ENCODE measurements at regions not wholly inside any gene's neighbourhood (a gene's known extent, or its start where the extent isn't known, plus 50 kb on each side); places are given as distances from the start of the nearest gene placed in this dataset.
"Not testable (repeated sequence)": the region's sequence is repeated elsewhere in the genome, so short reads cannot be mapped to it uniquely, and the experiment has no call there.

DNA sequence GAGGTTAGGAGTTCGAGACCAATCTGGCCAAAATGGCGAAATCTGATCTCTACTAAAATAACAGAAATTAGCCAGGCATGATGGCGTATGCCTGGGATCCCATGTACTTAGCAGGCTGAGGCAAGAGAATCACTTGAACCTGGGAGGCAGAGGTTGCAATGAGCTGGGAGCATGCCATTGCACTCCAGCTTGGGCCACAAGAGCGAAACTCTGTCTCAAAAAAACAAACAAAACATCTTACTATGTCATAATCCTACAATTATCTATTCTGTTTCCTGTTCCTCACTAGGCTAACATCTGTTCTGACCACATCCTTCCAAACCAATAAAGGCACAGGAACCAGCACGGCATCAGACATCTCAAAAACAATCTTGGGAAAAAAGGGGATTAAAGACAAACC is 361.8 kb upstream of the UBE2E3 start:
- DNase-seq (ENCODE audit: extremely low read depth in 1 of 2, low read depth in 1 of 2) = no peak

DNA sequence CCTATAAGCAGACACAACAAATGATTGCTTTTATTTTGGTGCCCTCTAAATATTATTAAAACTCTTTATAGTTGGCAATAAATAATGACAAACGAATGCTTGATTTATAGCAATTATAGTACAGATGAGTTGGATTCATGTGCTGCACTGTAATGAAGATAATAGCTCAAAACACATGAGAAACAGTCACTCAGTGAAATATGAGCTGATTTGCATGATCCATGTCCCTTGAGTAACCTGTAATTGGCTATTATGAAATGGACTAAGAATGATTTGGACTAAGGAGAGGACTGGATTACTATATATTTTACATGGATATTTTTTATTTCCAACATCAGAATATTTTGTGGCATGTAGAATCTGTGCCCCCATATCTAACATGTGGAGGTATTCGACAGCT is 365.6 kb upstream of the UBE2E3 start:
- no peak for DNase-seq (ENCODE audit: extremely low read depth in 1 of 2, low read depth in 1 of 2)

DNA sequence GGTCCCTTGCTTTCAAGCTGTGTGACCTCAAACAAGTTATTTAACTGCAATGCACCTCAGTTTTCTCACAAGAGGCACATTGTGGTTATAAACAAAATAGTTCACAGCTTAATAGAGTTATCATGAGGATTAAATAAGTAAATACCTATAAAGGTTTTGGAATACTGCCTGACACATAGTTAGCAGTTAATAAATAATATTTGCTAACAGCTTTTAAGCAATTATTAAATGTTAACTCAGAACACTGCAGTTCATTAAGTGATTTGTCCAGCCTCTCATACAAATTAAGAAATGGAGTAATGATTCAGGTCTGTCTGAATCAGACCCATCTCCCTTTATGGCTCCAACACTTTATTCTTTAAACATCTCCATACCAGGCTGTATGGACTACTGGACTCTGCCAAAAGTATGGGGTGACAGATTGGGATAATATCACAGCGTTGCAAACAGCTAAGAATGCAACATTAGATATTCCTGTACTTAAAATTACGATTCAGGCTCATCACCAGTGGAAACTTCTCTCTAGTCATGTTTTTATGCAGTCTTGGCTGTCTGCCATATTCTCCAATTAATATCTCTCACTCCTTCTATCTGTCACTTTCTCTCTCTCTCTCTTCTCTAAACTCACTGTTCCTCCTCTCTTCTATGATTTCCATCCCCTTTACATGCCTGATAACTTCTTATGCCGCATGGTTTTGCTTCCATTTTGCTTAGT is 370.6 kb upstream of the UBE2E3 start:
- DNase-seq (ENCODE audit: extremely low read depth in 1 of 2, low read depth in 1 of 2) = no peak

DNA sequence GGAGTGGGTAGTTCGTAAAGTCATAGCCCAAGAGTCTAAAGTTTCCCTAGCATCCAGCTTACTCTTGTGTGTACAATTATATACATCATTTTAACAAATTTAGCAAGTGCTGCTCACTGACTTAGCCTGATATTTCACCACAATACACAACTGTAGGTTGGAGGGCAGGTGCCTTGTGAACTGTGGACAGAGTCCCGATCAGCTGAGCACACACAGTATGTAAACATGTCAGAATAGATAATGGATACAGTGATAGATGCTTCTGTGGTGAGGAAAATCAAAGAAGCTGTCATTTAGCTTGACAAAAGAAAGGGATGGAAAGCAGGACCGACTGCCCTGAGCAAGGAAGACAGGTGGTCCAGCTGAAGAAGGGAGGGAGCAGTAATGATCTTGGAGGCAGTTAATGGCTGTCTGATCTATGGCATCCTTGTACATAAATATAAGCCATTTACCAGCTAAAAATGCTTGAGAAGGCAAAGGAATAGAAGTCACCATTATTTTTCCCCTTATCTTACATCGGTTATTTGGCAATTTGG is 372.8 kb upstream of the UBE2E3 start:
- no peak for DNase-seq (ENCODE audit: extremely low read depth in 1 of 2, low read depth in 1 of 2)

DNA sequence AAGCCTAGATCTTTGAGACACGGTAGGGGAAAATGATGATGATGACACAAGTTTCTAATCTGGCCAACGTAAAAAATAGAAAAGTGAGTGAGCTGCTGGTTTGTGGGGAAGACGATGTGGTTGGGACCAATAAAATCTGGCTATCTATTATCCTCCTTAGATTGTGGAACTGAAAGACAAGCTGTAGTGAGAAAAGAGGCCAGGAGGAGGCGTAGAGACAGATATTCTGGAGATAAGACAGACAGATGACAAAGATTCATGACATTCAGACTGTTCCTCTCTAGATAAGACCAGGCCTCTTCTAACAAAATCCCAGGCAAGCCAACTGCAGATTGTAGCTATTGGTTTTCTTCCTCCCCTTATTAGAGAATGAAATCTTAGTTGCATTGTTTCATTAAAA is 376.3 kb upstream of the UBE2E3 start:
- no peak for DNase-seq (ENCODE audit: extremely low read depth in 1 of 2, low read depth in 1 of 2)

DNA sequence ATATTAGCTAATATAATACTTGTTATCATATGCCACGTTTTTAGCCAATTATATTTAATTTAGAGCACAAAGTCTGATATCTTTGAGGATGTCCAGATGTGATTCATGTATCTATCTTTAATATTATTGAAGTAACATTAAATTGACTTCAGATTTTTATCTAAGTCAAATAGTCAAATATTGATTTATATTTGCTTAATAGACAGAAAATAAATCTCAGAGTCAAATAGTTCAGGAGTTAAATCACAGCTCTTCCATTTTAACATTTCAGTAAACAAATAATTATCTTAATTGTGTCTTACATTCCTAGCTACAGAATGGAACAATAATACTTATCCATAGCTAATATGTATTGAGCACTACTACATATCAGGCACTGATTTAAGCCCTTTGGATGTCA is 379.4 kb upstream of the UBE2E3 start:
- DNase-seq (ENCODE audit: extremely low read depth in 1 of 2, low read depth in 1 of 2) = no peak

DNA sequence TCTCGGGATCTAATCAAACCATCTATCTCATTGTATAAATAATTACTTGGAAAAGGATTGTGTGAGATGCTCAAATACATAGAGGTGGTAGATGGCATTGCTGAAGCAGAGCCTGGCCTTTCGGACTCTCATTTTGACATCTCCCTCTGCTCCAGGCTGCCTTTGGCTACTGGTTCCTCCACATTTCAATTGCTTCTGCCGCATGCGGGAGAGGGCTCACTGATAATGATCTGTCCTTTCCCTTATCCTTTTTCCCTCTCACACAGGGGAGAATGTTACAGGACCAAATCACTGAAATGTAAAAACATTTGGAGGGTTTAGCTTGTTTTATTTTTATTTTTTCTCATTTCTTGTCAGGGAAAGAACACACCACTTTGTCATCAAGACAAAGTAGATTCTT is 380.6 kb upstream of the UBE2E3 start:
- no peak for DNase-seq (ENCODE audit: extremely low read depth in 1 of 2, low read depth in 1 of 2)

DNA sequence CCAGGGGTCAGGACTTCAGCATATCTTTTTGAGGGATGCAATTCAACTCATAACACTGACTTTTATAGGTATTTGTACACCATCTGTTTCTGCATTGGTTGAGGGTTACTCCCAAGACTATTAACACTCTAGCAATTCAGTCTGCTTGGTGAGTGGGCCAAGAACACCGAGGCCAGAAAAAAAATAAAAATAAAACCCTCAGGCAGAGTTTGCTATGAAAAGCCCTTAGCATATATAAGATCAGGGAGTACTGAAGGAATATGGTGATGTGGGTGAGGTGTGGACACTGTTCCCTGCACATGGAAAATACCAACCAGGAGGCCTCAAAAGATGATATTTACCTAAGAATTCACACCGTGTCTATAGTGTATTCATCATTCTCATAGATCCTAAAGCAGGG is 383.2 kb upstream of the UBE2E3 start:
- DNase-seq (ENCODE audit: extremely low read depth in 1 of 2, low read depth in 1 of 2) = no peak

DNA sequence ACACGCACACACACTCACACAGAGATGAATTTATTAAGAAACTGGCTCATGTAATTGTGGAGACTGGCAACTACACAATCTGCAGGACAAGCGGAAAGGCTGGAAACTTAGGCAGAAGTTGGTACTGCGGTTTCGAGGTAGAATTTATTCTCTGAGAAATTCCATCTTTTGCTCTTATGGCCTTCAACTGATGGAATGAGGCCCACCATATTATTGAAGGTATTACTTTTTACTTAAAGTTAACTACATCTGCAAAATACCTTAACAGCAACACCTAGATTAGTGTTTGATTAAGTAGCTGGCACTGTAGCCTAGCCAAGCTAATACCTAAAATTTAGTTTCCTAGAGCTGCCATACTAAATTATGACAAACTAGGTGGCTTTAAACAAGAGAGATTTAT is 384.0 kb upstream of the UBE2E3 start:
- no peak for DNase-seq (ENCODE audit: extremely low read depth in 1 of 2, low read depth in 1 of 2)

DNA sequence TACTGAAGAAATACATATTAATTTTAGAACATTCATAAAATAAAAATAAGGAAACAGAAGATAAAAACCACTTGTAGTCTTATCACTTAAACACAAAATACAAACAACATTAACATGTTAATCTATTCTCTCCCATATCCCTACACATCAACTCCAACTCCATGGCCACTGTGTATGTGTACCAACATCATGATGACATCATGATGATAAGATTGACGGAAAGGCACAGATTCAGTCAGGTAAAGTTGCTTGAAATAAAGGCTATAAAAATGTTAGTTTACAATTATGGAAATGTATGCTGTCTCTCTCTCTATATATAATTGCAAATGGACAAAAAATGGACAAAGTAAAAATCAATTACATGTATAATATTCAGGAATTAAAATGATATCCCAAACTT is 388.5 kb upstream of the UBE2E3 start:
- DNase-seq (ENCODE audit: extremely low read depth in 1 of 2, low read depth in 1 of 2) = no peak

DNA sequence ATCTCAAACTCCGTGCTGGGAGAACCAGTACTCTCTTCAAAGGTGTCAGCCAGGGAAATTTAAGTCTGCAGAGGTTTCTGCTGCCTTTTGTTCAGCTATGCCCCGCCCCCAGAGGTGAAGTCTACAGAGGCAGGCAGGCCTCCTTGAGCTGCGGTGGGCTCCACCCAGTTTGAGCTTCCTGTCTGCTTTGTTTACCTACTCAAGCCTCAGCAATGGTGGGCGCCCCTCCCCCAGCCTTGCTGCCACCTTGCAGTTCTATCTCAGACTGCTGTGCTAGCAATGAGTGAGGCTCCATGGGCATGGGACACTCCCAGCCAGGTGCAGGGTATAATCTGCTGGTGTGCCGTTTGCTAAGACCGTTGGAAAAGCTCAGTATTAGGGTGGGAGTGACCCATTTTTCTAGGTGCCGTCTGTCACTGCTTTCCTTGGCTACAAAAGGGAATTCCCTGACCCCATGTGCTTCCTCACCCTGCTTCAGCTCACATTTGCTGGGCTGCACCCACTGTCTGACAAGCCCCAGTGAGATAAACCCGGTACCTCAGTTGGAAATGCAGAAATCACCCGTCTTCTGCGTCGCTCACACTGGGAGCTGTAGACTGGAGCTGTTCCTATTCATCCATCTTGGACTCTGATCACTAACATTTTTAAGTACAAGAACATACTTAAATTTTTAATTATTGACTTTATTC is 389.2 kb upstream of the UBE2E3 start:
- DNase-seq (ENCODE audit: extremely low read depth in 1 of 2, low read depth in 1 of 2) = not testable (repeated sequence)

DNA sequence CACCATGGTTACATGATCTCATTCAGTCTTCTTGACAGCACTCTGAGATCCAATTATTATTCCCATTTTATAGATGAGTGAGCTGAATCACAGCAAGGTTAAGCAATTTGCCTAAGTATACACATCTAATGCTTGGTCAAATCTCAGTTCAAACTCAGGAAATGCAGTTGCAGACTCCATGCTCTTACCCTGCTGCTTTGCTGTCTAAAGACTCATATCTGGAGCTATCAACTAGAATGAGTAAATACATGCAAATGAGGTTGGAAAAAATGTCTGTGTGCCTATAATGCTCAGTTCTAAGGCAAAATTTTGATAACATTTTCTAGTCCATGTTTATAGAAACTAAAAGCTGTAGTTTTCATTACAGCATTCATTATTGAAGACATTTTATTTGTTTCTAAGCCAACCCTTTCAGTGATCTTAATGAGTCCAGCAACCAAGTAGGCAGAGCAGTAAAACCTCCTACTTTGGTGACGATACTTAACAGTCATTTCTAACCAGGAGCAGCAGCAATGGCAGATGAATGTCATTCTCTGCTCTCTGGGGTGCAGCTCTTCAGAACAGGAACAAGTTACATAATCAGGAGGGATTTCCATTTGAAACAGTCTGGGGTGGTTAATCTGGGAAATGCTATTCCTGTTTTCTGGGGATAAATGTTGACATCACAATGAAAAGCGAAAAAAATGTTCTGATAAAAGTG is 396.8 kb upstream of the UBE2E3 start:
- no peak for DNase-seq (ENCODE audit: extremely low read depth in 1 of 2, low read depth in 1 of 2)

DNA sequence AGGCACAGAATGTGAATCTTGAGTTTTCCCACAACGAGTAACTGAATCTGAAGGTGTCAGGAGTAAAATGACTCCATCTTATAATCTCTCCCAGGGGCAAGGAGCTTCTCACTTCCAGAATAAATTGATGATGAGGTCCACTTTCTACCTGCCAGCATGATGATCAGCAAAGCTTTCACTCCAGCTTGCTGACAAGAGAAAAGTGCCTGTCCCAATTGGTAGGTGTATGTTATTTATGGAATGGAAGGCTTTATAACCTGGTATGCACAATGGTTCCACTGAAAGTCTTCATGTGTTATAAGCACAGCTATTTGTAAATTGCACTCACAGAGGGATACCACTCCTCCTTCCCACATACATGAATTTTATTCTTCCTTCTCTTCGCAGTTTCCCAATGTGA is 401.0 kb upstream of the UBE2E3 start:
- DNase-seq (ENCODE audit: extremely low read depth in 1 of 2, low read depth in 1 of 2) = no peak

DNA sequence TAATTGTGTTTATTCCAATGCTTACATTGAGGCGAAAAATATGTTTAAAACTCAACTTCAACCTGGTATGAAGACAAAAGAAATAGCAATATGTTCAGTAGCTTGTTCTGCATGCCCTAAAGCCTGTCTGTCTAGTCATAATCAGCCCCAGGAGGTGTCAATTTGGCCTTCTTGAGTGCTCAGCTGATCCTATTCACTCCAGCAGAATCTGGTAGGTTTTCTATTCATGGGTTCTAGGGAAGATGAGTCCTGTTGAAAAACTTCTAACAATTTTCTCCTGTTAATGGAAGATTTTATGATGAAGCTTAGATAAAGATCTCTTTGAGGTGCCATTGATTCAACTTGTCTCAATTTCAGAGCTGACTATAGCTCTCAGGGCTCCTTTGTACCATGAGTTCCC is 402.0 kb upstream of the UBE2E3 start:
- no peak for DNase-seq (ENCODE audit: extremely low read depth in 1 of 2, low read depth in 1 of 2)

DNA sequence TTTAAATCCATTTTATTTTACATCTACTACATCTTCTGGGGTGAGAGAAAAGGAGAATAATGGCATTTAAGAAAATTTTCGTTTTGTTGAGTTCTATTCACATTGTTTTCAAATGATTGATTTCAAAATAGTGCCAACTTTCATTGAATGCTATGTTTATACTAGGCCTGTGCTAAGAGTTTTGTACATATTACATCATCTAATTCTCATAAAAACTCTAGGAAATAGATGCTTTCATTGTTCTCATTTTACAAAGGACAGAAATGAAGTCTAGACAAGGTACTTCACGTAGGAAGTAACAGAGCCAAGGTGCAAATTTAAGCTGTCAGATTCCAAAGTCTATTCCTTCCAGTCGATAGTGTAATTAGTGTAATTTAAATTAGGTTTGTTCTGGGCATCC is 402.8 kb upstream of the UBE2E3 start:
- no peak for DNase-seq (ENCODE audit: extremely low read depth in 1 of 2, low read depth in 1 of 2)

DNA sequence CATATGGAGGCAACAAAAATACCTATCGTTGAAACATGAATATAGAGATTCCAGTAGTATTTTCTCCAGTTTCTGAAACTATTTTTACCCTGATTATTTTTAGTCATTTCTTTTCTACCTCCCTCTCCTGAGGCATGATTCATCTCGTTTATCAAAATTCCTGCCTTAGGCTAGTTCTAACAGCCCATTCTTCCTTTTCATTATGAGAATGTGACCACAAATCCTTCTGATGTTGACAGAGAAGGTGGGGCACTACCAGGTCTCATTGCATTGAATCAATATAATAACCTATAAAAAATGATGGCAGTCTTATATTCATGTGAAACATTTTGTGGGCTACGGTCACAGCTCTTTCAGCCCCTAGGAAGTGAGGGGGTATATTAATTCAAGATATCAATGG is 406.5 kb upstream of the UBE2E3 start:
- DNase-seq (ENCODE audit: extremely low read depth in 1 of 2, low read depth in 1 of 2) = no peak

DNA sequence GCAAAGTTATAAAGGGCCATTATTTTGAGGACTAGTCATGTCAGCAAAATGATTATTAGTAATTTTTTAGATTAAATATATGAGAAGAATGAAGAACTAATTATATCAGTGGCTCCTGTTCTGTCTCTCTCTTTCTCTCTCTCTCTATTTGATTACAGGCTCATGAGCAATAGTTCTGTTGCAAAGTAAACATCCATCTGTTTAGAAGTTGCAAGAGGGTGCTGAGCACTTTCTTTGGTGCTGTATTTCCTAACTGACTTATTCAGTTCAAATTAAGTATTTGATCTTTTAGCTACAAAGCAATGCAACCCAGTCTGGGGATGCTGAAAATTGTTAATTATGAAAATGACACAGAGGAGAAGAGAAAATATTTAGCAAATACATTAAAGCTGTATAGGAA is 408.1 kb upstream of the UBE2E3 start:
- DNase-seq (ENCODE audit: extremely low read depth in 1 of 2, low read depth in 1 of 2) = no peak

DNA sequence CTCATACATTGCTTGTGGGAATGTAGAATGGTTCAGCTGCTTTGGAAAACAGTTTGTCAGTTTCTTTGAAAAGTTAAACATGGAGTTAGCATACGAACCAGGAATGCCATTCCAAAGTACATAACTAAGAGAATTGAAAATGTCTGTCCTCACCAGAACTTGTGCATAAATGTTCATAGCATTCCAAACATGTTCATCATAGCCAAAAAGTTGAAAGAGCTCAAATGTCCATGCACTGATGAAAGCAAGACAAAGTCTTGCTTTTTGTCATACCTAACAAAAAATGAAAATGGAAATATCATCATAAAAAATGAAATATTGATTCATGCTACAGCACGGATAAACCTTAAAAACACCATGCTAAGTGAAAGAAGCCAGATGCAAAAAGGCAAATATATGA is 408.8 kb upstream of the UBE2E3 start:
- DNase-seq (ENCODE audit: extremely low read depth in 1 of 2, low read depth in 1 of 2) = no peak

DNA sequence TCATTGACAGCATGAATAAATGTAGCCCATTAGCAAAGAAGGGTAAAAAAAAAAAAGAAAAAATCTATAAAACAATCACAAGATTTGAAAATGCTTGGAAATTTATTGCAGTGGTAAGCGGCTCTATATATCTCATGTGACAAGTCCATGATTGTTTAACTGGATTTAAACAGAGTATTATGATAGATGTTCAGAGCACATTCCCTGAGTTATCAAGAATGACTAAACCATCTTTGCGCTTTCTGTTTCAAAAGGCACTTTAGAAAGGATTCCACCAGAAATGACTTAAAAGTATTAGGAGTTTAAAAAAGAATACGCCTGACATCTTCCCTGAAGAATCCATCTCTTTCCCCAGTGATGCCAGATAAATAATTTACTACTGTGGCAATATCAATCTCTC is 409.5 kb upstream of the UBE2E3 start:
- no peak for DNase-seq (ENCODE audit: extremely low read depth in 1 of 2, low read depth in 1 of 2)

DNA sequence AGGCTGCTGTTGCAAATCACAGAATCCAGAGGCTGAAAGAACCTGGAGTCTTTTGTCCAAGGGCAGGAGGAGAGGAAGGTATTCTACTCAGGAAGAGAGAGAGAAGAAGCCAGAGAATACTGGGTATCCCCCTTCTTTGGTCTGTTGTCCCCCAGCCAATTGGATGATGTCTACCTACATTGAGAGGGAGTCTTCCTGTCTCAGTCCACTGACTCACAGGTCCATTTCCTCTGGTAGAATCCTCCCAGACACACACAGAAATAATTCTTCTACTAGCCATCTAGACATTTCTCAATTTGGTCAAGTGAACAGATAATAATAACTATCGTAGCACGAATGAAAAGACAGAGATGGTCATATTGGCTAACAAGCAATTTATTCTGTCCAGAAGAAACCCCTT is 416.4 kb upstream of the UBE2E3 start:
- DNase-seq (ENCODE audit: extremely low read depth in 1 of 2, low read depth in 1 of 2) = no peak

DNA sequence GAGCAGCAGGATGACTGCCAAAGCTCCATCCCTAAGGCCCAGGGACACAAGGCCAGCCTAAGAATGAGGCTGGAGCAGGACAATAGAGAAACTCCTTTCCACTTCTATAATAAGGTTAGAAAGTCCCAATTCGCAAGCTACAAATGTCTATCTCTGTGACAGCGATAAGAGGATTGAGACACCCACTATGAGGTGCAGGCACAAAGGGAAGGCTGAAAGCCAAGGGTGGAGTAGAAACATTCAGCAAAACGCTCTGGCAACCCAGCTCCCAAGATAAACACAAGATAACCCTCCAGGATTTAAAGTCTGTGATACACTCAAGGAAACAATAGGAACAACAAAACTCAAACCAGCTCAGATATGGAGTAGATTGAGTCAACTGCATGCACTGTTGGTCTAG is 418.0 kb upstream of the UBE2E3 start:
- DNase-seq (ENCODE audit: extremely low read depth in 1 of 2, low read depth in 1 of 2) = no peak

DNA sequence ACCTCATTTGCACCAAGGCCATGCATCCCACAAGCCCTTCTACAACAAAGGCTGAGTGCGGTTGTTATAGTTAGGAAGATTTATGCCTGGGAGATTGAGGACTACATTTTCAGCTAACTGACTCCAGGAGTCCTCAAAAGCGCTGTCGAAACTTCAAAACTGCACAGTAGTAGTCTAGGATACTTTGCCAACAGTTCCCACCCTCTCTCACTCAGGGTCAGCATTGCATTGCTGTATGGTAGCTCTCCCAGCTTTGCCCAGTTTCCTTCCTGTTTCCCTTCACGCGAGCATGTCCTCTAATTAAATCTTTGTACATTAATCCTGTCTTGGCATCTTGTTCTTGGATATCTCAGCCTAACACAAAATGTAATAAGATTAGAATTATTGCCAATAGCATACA is 420.6 kb upstream of the UBE2E3 start:
- no peak for DNase-seq (ENCODE audit: extremely low read depth in 1 of 2, low read depth in 1 of 2)
